HCT116 (cell line): ENCODE measurements at regions not wholly inside any gene's neighbourhood (a gene's known extent, or its start where the extent isn't known, plus 50 kb on each side); places are given as distances from the start of the nearest gene placed in this dataset.

Experiments
- ATAC-seq: fragments of 200-7000 bp; cut with Tn5 transposase; 2 replicates; pipeline ENCODE4 v1.9.1; 2020; ENCODE audit warnings: mild to moderate bottlenecking, moderate library complexity
- BruUV-seq: library from RNA; stranded (reverse); fragments of 400-500 nt; replicated peaks from 2 replicates; lab custom pipeline; 2021; lab: Mats Ljungman, UMichigan
- CTCF ChIA-PET: fragments of 300-600 bp; sonication (Branson Sonifier 250); formaldehyde crosslinking; loops from one replicate; lab custom pipeline; 2021; ENCODE audit warnings: antibody characterized with exemption; lab: Charles Lee
- POLR2A ChIA-PET: fragments of 300-600, 350-600 bp; sonication (Branson Sonifier 250); formaldehyde crosslinking; loops from one replicate; lab custom pipeline; 2021; ENCODE audit warnings: antibody characterized with exemption; lab: Charles Lee
- RAD21 ChIA-PET, 2 experiments: fragments of 300-600 bp; sonication (Branson Sonifier 250); formaldehyde crosslinking; loops; one replicate each; lab custom pipeline; 2023; ENCODE audit warnings: low total read pairs in 2 of 2; ENCODE audit not compliant: uncharacterized antibody in 2 of 2, unreplicated experiment in 2 of 2, low non-redundant PET in 1 of 2; lab: Charles Lee
- DNase-seq: peaks from one replicate; pipeline ENCODE4 v3.0.0-alpha.2; 2010; ENCODE audit warnings: low read depth, low spot score
- H2AFZ ChIP-seq: fragments of 200-600 bp; shearing (Covaris generic), sonication (generic); 2 replicates; pipeline ENCODE4 v1.6.1; 2017; ENCODE audit warnings: low read depth, mixed run types, mixed read lengths, antibody characterized with exemption, low read length; ENCODE audit not compliant: poor library complexity, severe bottlenecking
- H3K27ac ChIP-seq: 2 replicates; pipeline ENCODE4 v1.5.1; 2012; ENCODE audit warnings: low read depth, low read length
- H3K27me3 ChIP-seq: fragments of 200-600 bp; sonication (generic); 2 replicates; pipeline ENCODE4 v1.6.1; 2016; ENCODE audit warnings: mixed run types, low read length, mixed read lengths; ENCODE audit not compliant: insufficient read depth
- H3K36me3 ChIP-seq, 2 experiments: fragments of 200-500 bp in 1 of 2; fragments of 200-600 bp in 1 of 2; sonication (Bioruptor generic) in 1 of 2; sonication (generic) in 1 of 2; 2 replicates each; pipeline versions ENCODE4 v1.5.1 to v1.6.1; 2014 to 2016; ENCODE audit warnings: low read length in 2 of 2, inconsistent platforms in 1 of 2, mixed read lengths in 1 of 2, mixed run types in 1 of 2; ENCODE audit not compliant: insufficient read depth in 2 of 2, control insufficient read depth in 1 of 2
- H3K4me1 ChIP-seq, 2 experiments: fragments of 200-600 bp in 1 of 2; sonication (generic) in 1 of 2; 2 replicates each; pipeline versions ENCODE4 v1.5.1 to v1.6.1; 2012 to 2017; ENCODE audit warnings: low read length in 2 of 2, inconsistent platforms in 1 of 2, mild to moderate bottlenecking in 1 of 2, mixed read lengths in 1 of 2, mixed run types in 1 of 2, moderate library complexity in 1 of 2; ENCODE audit not compliant: insufficient read depth in 2 of 2, control insufficient read depth in 1 of 2
- H3K4me2 ChIP-seq: fragments of 200-600 bp; sonication (generic); 2 replicates; pipeline ENCODE4 v1.6.1; 2017; ENCODE audit warnings: mixed run types, low read length, mixed read lengths
- H3K4me3 ChIP-seq, 2 experiments: fragments of 200-600 bp in 1 of 2; sonication (generic) in 1 of 2; replicated peaks in 1 of 2; 2 replicates each; pipeline ENCODE4 v1.5.1; 2011 to 2016; ENCODE audit warnings: low read length in 2 of 2, control low read depth in 1 of 2, low read depth in 1 of 2, mild to moderate bottlenecking in 1 of 2, mixed read lengths in 1 of 2, mixed run types in 1 of 2
- H3K79me2 ChIP-seq: fragments of 200-600 bp; sonication (generic); 2 replicates; pipeline ENCODE4 v1.6.1; 2017; ENCODE audit warnings: mild to moderate bottlenecking, mixed run types, low read length, moderate library complexity, mixed read lengths; ENCODE audit not compliant: insufficient read depth
- H3K9ac ChIP-seq: fragments of 200-600 bp; sonication (generic); 2 replicates; pipeline ENCODE4 v1.6.1; 2016; ENCODE audit warnings: low read length, mixed read lengths
- H3K9me2 ChIP-seq: fragments of 200-600 bp; sonication (generic), shearing (Covaris generic); 2 replicates; pipeline ENCODE4 v1.6.1; 2017; ENCODE audit warnings: mixed run types, mild to moderate bottlenecking, moderate library complexity; ENCODE audit not compliant: insufficient read depth
- H3K9me3 ChIP-seq, 2 experiments: fragments of 200-500 bp in 1 of 2; fragments of 200-600 bp in 1 of 2; sonication (Bioruptor generic) in 1 of 2; sonication (generic) in 1 of 2; 2 replicates each; pipeline ENCODE4 v1.6.1; 2014 to 2017; ENCODE audit warnings: low read length in 2 of 2, mixed read lengths in 2 of 2, inconsistent platforms in 1 of 2, low read depth in 1 of 2, mild to moderate bottlenecking in 1 of 2, mixed run types in 1 of 2, moderate library complexity in 1 of 2; ENCODE audit not compliant: control insufficient read depth in 1 of 2, insufficient read depth in 1 of 2
- H4K20me1 ChIP-seq: fragments of 200-600 bp; sonication (generic), shearing (Covaris generic); 2 replicates; pipeline ENCODE4 v1.6.1; 2017; ENCODE audit warnings: mixed run types, mild to moderate bottlenecking, moderate library complexity; ENCODE audit not compliant: insufficient read depth
- CBX3 ChIP-seq: IDR thresholded peaks from 2 replicates; pipeline ENCODE4 v1.6.1; 2012; ENCODE audit warnings: low read depth
- CTCF ChIP-seq, 3 experiments: fragments of 200-600 bp in 1 of 3; sonication (generic) in 1 of 3; IDR thresholded peaks in 2 of 3; conservative IDR thresholded peaks in 1 of 3; 2 replicates each; pipeline ENCODE4 v1.5.1; 2012 to 2017; ENCODE audit warnings: low read depth in 2 of 3, low read length in 2 of 3, antibody characterized with exemption in 1 of 3, borderline replicate concordance in 1 of 3, control low read depth in 1 of 3, mild to moderate bottlenecking in 1 of 3, mixed read lengths in 1 of 3, mixed run types in 1 of 3, moderate library complexity in 1 of 3; ENCODE audit not compliant: insufficient read depth in 1 of 3
- EGR1 ChIP-seq: IDR thresholded peaks from 2 replicates; pipeline ENCODE4 v1.6.1; 2012; ENCODE audit warnings: low read depth
- EZH2 ChIP-seq: fragments of 200-600 bp; sonication (generic); IDR thresholded peaks from 2 replicates; pipeline ENCODE4 v1.6.1; 2017; ENCODE audit warnings: antibody characterized with exemption, mixed run types
- FOSL1 ChIP-seq: IDR thresholded peaks from 2 replicates; pipeline ENCODE4 v1.6.1; 2012; ENCODE audit warnings: low read depth
- JUND ChIP-seq: IDR thresholded peaks from 2 replicates; pipeline ENCODE4 v1.6.1; 2012
- MAX ChIP-seq: IDR thresholded peaks from 2 replicates; pipeline ENCODE4 v1.6.1; 2012
- POLR2A ChIP-seq: IDR thresholded peaks from 2 replicates; pipeline ENCODE4 v1.7.0; 2011; ENCODE audit warnings: borderline replicate concordance; ENCODE audit not compliant: insufficient read depth, insufficient read length; ENCODE audit errors: extremely low read depth
- POLR2AphosphoS5 ChIP-seq: IDR thresholded peaks from 2 replicates; pipeline ENCODE4 v1.6.1; 2011; ENCODE audit warnings: mild to moderate bottlenecking, low read depth, low read length, moderate library complexity
- RAD21 ChIP-seq: IDR thresholded peaks from 2 replicates; pipeline ENCODE4 v1.6.1; 2012; ENCODE audit warnings: low read depth, mild to moderate bottlenecking
- REST ChIP-seq: IDR thresholded peaks from 2 replicates; pipeline ENCODE4 v1.6.1; 2012; ENCODE audit warnings: low read depth
- SIN3A ChIP-seq: IDR thresholded peaks from 2 replicates; pipeline ENCODE4 v1.6.1; 2012; ENCODE audit warnings: low read depth
- SP1 ChIP-seq: IDR thresholded peaks from 2 replicates; pipeline ENCODE4 v1.6.1; 2012; ENCODE audit warnings: low read depth
- SRF ChIP-seq: IDR thresholded peaks from 2 replicates; pipeline ENCODE4 v1.6.1; 2012; ENCODE audit warnings: low read depth
- YY1 ChIP-seq: IDR thresholded peaks from 2 replicates; pipeline ENCODE4 v1.6.1; 2011; ENCODE audit warnings: low read length, low read depth, moderate library complexity, mild to moderate bottlenecking; ENCODE audit not compliant: insufficient replicate concordance; ENCODE audit errors: extremely low read depth
- ZFX ChIP-seq: fragments of 450-650 bp; IDR thresholded peaks from 2 replicates; pipeline ENCODE4 v1.6.1; 2017
- intact Hi-C: fragments of 100-400 bp; cut with micrococcal nuclease; formaldehyde crosslinking; loops from 2 replicates; pipeline ENCODE4 v1.10.0; 2022
- TF ChIP-seq, protein P1 (sequence below): IDR thresholded peaks from 2 replicates; pipeline ENCODE4 v1.6.1; 2011; ENCODE audit warnings: mild to moderate bottlenecking, low read length, moderate library complexity; ENCODE audit not compliant: insufficient replicate concordance; ENCODE audit errors: extremely low read depth

DNA sequence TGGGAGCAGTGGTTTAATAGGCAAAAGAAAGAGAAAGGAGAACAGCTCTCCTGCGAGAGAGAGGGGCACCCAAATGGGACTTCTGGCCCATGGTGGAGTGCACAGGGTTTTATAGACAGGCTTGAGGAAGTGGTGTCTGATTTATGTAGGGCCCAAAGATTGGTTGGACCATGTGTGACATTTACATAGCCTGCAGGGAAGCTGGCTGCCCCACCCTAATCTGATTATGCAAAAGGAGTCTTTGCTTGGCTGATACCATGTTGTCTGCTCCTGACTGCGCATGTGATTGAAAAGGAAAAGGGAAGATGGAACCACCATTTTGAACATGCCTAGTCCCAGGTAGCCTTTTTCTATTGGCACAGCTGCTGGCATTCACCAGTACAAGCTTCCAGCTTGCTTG, 100.0 kb upstream of the DIPK2B start:
- no peaks in the 10 kb centered on the region for H3K79me2 ChIP-seq
- no peaks in the 10 kb centered on the region for H3K36me3 ChIP-seq
- intact Hi-C loops, result no loop called here
- H3K27ac ChIP-seq, result no peak overlapping the region
- no peaks in the 10 kb centered on the region for H3K27me3 ChIP-seq
- ChIA-PET RAD21 (no interaction called here), CTCF (no interaction called here), POLR2A (no interaction called here)
- no peaks in the 10 kb centered on the region for H3K9me2 ChIP-seq
- BruUV-seq, result no TSS peak
- ATAC-seq (no peak), DNase-seq (no peak)
- no peaks in the 10 kb centered on the region for H4K20me1 ChIP-seq
- H3K4me1 ChIP-seq, result peaks cover 6 to 9% of the 10 kb centered on the region in 2 experiments; a peak in 2 of 4 replicates
- no peak overlapping the region for H3K9ac ChIP-seq
- no peak overlapping the region for H2AFZ ChIP-seq
- TF ChIP-seq SP1 (no peak), FOSL1 (no peak), CBX3 (no peak), CTCF (IDR thresholded peaks at IDR 0.05 in 2 of 3, conservative IDR thresholded peaks at IDR 0.05 in 1 of 3; ENCODE audit: borderline replicate concordance in 1 of 3, insufficient read depth in 1 of 3, low read depth in 2 of 3, low read length in 2 of 3) (no peak), MAX (no peak), JUND (no peak), POLR2AphosphoS5 (no peak), SIN3A (no peak), ZFX (no peak), POLR2A (no peak), EZH2 (no peak), YY1 (no peak), EGR1 (no peak), RAD21 (no peak), REST (no peak), SRF (no peak)
- TF ChIP-seq, protein P1, sequence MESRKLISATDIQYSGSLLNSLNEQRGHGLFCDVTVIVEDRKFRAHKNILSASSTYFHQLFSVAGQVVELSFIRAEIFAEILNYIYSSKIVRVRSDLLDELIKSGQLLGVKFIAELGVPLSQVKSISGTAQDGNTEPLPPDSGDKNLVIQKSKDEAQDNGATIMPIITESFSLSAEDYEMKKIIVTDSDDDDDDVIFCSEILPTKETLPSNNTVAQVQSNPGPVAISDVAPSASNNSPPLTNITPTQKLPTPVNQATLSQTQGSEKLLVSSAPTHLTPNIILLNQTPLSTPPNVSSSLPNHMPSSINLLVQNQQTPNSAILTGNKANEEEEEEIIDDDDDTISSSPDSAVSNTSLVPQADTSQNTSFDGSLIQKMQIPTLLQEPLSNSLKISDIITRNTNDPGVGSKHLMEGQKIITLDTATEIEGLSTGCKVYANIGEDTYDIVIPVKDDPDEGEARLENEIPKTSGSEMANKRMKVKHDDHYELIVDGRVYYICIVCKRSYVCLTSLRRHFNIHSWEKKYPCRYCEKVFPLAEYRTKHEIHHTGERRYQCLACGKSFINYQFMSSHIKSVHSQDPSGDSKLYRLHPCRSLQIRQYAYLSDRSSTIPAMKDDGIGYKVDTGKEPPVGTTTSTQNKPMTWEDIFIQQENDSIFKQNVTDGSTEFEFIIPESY, result no peak
- H3K9me3 ChIP-seq, result no peaks in the 10 kb centered on the region
- no peak overlapping the region for H3K4me3 ChIP-seq
- no peak overlapping the region for H3K4me2 ChIP-seq
